NCI-H187 treated with DMSO at 0.1 percent for 48 hours (cell line): ENCODE measurements at regions not wholly inside any gene's neighbourhood (a gene's known extent, or its start where the extent isn't known, plus 50 kb on each side); places are given as distances from the start of the nearest gene placed in this dataset.

Source experiments
- DNase-seq: peaks from one replicate; lab custom pipeline; 2025; lab: John Stamatoyannopoulos, UW

DNA sequence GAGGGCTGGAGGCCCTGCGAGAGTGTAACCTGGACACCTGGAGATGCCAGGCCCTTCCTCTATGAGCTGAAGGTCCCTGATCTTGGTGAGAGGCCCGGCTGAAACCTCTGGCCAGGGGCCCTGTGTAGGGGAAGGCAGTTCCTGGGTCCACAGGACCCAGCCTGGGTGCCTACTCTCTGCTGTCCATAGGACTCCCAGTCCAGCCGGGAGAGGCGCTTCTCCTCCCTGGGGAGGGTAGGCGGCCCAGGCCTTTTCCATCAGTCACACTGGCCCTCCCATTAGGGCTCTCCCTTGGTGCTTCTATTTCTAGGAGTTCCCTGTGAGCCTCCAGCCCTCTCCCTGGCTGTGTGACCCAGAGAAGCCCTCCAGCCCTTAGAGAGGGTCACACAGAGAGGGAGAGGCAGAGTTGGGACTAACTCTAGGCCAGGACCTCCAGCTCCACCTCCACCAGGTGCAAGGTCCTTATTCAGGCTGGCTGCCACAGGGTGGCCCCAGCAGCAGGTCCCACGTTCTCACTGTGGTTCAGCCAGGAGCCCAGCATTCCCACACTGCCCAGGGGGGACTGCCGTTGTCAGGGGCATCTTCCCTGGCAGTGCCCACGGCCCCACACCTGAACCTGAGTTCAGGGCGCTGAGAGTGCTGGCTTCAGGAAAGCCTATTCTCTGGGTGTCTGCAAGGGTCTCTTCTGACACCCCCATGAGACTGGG, 146.8 kb downstream of the SMAD6 start:
- no peak for DNase-seq

DNA sequence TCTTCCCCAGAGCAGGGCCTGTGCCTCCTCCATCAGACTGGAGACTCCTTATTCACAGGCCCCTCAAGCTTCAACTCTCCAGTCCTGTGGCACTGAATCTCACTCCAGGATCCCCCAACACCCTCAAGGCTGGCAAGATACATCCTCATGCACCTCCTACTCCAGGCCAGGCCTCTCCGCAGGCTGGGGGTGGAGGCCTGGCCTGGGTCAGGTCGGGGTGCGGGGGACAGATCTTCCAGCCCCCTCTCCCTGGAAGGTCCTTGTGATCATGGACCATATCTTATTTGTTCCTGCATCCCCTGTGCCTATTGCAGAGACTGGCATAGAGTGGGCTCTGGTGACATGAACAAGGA, 147.3 kb downstream of the SMAD6 start:
- no peak for DNase-seq

- no peak for DNase-seq
These were observed 147.7 kb downstream of the SMAD6 start for GRCh38 chr15:66849746-66850077.

DNA sequence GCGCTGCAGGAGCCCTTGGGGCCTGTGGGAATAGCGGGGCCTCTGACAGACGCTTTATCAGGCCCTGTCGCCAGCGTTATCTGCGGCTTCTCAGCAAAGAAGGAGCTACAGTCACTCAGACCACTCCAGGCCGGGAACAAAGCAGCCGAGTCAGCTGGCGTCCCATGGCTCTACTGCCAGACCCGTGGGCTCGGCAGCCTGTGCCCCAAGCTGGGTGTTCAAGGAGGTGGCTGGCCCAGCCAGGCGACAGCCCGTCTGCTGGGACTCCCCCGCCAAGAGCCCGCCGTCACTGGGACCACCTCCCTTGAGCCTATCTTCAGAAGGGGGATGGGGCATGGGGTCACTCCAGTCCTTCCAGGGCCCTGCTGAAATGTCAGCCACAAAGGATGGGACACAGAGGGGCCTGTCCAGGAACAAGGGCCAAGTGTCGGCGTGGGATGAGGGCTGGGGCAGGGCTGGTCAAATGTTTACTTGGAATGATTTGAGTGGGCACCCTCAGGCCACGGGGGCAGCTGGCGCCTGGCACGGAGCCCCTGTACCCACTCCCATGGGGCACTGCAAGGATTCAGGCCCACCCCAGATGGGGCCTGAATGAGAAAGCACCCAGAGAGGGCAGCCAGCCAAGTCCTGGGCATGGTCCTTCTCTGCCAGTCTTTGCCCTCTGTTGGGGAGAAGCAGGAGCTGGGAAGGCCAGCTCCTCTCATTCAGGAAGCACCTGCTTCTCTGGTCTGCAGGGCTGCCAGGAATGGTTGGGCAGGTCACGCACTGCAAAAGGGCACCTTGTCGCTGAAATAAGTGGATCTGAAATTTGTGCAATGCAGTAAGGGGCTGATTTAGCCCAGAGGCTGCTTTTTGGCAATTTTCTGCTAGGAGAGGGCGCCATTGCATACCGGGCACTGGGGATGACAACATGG, 148.3 kb downstream of the SMAD6 start:
- no peak for DNase-seq

DNA sequence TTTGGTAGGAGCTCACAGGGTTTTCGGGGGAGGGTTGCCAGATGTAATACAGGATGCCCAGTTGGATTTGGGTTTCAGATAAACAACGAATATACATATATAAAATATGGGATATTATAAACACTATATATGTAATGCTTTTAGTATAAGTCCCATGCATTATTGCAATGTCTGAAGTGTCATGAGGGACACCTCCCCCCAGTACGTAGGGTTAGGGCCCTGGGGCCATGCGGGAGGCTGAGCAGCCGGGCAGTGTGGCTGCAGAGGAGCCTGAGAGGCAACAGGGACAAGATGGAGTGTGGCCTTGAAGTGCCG, 148.9 kb downstream of the SMAD6 start:
- DNase-seq: no peak

DNA sequence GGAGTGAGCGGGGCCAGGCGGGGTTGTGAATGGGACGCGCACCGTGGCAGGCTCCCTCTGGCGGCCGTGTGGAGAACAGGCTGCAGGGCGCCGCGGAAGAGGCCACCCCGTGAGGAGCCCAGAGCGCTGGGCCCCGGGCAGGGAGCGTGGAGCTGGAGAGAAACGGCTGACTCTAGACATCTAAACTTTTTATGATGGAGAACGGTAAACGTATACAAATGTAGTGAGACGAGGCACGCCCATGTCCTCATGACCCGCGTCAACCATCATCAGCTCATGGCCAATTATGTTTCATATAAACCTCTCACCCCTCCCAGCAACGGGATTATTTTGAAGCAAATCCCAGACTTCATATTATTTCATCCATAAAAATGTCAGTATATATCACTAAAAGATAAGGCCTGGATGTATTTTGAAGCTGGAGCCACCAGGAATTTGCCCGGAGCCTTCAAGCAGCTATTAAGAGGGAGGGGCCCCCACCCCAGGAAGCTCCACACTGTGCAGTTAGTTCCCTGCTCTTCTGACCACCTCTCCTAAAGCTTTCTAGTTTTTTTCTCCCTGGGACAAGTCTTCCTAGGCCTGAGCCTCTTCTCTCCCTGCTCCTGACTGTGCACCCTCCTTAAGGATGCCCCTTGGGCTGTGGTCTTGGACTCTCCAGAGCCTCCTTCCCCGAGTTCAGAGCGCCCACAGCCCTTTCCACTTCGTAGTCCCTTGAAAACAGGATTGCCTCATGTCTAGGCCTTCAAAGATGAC, 149.5 kb downstream of the SMAD6 start:
- DNase-seq: no peak

DNA sequence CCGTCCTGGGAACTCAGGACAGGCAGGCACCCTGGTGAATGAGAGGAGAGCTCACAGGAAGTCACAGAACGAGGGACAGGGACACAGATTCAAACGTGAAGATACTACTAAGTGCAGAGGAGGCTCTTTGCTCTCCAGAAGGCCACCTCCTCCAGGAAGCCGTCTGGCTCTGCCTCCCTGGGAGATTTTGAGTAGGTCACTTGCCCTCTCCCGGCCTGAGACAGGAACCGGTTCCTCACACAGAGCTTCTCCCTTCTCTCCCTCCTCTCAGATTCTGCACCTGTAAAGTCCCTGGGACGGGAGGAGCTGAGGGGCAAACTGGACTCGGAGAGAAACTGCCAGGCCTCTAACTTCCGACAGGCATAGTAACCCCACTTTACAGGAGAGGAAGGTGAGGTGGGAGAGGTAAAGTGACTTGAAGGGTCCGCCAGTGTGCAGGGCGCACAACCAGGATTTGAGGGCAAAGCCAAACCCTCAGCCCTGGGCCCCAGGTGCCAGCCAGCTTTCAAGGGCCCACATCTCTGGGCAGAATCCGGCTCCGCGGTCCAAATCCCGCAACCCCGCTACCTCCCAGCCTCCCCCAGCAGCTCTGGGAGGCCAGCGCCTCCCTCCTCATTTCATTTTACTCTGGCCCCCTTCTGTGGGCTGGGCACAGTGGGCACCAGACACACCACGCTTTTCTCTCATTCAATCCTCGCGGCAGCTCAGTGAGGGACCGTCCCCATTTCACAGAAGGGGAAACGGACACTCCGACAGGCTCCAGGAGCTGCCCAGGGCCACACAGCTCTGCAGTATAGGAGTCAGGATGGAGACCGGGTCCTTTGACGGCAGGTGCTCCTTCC, 150.2 kb downstream of the SMAD6 start:
- no peak for DNase-seq

DNA sequence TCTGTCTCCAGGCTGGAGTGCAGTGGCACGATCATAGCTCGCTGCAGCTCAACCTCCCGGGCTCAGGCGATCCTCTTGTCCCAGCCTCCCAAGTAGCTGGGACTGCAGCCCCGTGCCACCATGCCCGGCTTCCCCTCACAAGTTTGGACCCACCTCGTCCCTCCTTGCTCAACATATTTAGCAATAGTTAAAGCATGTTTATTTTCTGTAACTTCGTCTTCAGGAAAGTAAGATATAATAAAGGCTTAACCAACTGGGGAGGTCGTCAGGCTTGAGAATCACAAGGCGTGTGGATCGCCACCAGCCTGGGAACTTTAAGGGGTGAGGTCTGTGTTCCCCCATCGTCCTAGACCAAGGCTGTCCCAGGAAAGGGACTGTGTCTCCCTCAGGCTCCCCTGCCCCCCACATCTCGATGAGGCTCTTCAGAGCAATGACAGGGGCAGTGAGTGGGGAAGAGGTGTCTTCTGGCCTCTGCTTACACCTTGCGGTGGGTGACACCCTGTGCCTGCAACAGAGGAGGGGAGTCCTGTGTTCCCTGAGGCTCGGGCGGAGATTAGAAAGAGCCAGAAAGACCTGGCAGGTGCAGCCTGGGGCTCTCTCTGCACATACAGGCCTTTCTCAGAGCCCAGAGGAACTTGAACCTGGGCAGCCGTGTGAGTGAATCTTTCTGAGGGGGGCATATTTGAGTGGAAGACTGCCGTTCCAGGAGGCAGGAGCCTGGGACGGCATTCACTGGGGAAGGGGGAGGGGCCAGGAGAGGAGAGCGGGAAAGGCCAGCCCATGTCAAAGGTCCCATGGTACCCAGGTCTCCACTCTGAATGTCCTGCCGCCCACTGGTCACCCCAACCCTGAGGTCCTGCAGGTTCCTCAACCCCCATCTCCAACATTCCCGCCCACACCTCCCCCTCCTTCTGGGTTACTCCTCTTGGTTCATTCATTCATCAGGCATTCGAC, 152.3 kb downstream of the SMAD6 start:
- DNase-seq: no peak

- no peak for DNase-seq
These were observed 153.0 kb downstream of the SMAD6 start for GRCh38 chr15:66855041-66855440.

DNA sequence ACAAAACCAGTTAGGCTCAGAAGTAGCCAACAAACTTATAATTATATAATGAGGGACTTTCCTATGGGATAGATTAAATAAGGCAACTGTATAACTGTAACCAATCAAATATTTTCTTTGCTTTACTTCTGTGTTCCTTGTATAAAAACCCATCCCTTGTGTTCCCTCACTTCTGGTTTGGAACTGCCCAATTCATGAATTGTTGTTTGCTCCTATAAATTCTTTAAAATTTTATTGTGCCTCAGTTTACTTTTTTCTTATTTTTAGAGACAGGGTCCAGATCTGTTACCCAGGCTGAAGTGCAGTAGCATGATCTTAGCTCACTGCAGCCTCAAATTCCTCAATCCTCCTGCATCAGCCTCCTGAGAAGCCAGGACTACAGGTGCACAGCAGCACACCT, 155.7 kb downstream of the SMAD6 start:
- no peak for DNase-seq

- DNase-seq: no peak
These were observed 156.6 kb downstream of the SMAD6 start for GRCh38 chr15:66858423-66859207.

DNA sequence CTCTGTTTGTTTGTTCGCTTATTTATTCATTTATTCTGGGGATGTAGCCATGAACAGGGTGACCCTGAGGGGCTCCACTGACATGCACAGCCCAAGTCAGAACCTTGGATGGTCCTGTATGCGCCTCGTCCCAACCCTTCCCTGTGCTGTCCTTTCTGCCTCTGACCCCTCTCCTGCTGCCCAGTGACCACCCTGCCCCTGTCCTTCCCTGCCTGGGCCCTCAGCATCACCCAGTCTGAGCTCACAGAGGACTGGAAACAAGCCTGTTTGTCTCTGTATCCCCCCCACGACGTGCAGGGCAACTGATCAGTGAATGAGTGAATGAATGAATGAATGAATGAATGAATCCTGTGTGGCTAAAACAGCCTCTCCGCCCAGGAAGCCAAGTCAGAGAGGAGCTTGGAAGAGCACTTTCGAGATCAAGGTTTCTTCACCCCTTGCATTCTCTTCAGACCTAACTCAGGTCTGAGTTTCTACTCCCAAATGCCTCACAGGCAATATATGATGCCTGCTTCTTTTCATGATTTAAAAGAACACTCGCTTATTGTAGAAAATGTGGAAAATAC, 157.7 kb downstream of the SMAD6 start:
- no peak for DNase-seq

- no peak for DNase-seq
These were observed 158.8 kb downstream of the SMAD6 start for GRCh38 chr15:66860844-66861243.

GRCh38 chr15:66862111-66862939, 160.3 kb downstream of the SMAD6 start:
- no peak for DNase-seq

- no peak for DNase-seq
These were observed 160.9 kb downstream of the SMAD6 start for GRCh38 chr15:66862940-66863335.

- DNase-seq: no peak
These were observed 161.5 kb downstream of the SMAD6 start for GRCh38 chr15:66863390-66864085.

DNA sequence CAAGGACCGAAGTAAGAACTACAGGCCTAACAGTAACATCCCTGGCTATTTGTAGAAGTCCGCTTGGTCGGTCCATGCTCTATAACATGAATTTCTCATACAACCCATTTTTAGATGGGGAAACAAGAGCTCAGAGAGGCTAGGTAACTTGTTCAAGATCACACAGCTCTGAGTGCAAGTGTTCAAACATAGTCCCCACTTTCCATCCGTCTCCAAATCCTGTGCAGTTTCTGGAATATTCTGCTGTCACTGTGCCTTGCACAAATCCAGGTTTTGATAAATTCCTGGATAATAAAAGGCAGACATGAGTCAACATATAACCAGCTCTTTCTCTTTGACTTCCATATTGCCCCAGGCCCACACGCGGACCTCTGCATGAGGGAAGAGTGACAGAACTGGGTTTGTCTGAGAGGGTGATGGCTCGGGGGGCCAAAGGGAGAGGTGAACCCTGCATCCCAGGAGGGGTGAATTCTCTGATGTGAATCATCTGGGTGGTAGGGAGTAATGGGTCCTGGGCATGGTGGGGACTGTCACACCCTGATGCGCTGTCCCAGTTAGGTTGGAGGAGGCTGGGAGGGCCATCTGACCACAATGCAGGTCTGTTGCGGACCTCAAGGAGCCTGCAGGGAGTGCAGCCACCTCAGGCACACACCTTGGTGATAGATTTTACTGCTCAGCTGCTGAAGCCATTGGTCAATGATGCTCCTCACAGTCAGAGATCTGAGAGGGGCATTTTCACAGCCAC, 162.2 kb downstream of the SMAD6 start:
- DNase-seq: no peak

DNA sequence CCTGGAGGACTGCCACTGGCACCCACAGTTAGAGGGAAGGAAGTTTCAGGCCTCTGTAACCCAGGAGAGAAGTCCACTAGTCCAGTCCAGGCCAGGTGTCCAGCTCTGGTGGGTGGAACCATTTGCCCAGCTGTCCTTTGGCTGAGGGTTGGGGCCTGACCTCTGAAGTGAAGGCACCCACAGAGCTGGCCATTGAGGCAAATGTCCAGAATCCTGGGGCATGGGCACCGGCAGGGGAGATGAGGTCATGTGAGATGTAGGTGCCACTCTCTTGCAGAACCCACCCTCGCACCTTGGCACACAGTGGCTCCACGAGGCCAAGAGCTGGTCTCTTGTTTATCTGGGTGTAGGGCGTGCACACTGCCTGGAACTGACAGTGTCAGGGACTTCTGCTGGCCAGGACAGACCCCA, 162.8 kb downstream of the SMAD6 start:
- no peak for DNase-seq
